IPS-18c (cell line): ENCODE measurements at regions not wholly inside any gene's neighbourhood (a gene's known extent, or its start where the extent isn't known, plus 50 kb on each side); places are given as distances from the start of the nearest gene placed in this dataset.

Experiments used
- H3K4me3 ChIP-seq: 2 replicates; pipeline ENCODE4 v1.7.0; 2013; ENCODE audit warnings: low read depth, mild to moderate bottlenecking, low read length, moderate library complexity; ENCODE audit not compliant: insufficient read depth
- H3K9me3 ChIP-seq: one replicate; pipeline ENCODE4 v1.6.1; 2013; ENCODE audit warnings: mild to moderate bottlenecking, low read length, moderate library complexity; ENCODE audit not compliant: control insufficient read depth, insufficient read depth

DNA sequence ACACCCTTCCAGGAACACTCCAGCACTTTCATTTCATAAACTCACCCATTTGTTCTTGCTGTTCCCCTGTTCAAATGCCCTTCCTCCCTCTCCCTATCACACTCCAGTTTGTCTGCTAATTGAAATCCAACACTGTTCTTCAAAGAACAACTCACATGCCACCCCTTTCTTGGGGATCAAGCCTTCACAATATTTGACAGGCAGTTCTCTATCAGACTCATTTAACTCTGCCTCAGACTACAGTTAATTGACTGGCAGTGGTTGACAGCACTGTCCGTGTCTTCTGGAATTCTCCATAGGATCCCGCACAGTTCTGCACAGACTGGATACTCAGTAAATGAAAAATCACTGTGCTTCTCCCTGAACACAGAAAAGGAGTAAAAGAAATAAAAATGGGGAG is 87.8 kb downstream of the PMP22 start:
- H3K4me3 ChIP-seq = no peak overlapping the region
- no peaks in the 10 kb centered on the region for H3K9me3 ChIP-seq

DNA sequence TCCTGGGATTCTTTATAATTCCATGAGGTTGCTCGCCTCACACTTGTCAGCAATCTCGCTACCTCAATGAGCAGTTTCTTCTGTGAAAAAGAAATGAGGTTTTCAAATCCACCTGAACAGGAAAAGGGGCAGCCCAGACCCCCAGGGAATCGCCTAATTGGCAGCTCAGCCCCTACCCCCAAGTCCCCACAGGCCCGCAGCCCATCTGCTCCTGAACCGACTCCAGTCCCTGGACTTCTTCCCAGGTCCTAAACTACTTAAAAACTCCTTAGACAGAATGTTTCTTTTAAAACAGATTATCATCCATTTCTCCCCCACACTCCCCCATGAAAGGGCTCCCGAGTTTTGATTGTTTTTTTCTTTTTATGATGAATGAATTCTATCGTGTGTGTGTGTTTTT is 89.8 kb downstream of the PMP22 start:
- H3K9me3 ChIP-seq = no peaks in the 10 kb centered on the region
- no peak overlapping the region for H3K4me3 ChIP-seq

DNA sequence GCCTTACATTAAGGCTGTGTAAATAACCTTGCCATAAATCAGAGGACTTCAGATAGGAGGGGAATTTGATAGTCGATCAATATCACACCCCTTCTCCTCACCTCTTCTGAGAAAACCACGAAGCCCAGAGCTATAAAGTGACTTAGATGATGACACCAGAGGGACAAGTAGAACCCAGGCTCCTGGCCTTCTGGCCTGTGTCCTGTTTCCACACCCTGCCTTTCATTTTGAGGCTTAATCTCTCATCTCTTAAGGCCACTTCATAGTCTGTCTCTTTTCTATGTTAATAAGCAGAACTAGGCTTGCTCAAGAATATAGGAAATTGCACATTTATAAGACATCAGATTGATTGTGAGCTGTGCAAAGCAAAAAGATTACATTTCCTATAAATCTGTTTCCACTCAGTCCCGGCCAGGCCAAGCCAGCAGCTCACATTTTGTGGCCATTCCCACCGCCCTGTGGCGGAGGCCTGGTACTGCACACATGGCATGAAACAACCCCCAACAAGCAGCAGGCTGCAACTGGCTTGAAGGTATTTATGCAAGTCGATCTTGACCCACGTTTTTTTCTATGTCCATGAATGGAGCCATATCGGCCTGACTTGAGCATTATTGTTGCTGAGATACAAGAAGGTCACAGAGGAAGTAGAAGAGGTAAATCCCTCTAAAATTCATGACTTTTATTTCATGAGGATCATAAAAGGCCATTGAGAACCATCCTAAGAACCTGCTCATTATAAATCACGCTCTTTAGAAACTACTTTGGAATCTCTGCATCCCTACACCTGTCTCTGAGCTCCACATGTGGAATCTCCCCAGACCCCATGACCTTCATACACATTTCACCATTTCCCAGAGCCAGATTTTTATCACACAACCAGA is 93.7 kb downstream of the PMP22 start:
- H3K4me3 ChIP-seq = no peak overlapping the region
- H3K9me3 ChIP-seq = no peaks in the 10 kb centered on the region

DNA sequence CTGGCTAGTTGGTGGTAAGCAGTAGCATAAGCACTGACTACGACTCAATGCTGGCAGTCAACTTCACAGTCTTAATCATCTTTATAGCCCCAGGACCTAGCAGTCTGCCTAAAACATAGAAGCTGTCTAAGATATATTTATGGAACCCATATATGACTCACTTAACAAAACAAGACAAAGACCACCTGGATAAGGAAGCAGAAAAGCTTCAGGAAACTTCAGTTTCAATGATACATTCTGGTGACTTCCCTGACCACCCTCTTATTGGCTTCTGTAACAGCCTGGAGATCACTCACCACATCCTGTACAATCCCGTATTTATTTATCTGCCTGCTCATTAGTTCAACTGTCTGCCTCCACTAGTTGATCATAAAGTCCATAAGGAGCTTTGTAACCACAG is 95.5 kb downstream of the PMP22 start:
- Histone ChIP-seq H3K9me3 (no peaks in the 10 kb centered on the region), H3K4me3 (no peak overlapping the region)

DNA sequence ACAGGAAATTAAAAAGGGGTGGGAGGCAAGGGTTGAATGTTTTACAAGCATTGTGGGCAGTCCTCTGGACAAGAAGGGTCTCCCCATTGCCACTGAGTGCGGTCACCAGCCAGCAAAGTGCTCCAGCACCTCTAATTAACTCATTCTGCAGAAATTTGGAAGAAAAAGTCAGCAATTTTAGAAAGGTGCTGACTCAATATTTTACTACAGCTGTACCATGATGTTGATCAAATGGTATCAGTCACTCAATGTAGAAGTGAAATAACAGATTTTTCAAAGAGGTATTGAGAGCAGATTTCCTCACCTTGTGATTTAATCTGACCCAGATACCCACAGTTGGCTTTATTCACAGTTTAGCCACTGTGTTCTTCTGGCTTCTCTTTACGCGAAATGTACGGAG is 96.7 kb downstream of the PMP22 start:
- Histone ChIP-seq H3K4me3 (no peak overlapping the region), H3K9me3 (no peaks in the 10 kb centered on the region)

DNA sequence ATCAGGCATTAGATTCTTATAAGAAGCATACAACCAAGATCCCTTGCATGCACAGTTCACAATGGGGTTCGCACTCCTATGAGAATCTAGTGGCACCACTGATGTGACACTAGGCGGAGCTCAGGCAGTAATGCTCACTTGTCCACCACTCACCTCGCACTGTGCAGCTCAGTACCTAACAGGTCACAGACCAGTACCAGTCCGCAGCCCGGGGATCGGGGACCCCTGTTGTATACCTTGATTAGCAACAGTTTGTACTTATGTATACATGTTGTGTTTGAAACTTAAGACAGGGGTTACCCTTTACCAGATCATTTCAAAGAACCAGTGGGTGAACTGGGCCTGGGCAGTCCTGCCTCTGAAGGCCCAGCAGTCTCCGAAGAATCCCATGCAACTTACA is 103.7 kb downstream of the PMP22 start:
- Histone ChIP-seq H3K9me3 (no peaks in the 10 kb centered on the region), H3K4me3 (no peak overlapping the region)

DNA sequence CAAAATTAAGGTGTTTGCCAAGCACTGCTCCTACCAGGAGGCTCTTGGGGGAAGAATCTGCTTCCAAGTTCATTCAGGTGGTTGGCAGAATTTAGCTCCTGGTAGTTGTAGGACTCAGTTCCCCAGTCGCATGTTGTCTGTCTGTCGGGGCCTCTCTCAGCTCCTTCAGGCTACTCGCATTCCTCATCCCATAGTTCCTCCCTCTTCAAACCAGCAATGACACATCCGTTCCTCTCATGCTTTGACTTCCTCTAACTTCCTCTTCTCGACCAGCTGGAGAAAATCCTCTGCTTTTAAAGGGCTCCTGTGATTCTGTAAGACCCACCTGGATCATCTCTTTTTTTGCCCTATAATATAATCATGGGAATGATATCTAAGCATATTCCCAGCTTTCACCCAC is 108.1 kb downstream of the PMP22 start:
- H3K9me3 ChIP-seq = peaks cover 2% of the 10 kb centered on the region

DNA sequence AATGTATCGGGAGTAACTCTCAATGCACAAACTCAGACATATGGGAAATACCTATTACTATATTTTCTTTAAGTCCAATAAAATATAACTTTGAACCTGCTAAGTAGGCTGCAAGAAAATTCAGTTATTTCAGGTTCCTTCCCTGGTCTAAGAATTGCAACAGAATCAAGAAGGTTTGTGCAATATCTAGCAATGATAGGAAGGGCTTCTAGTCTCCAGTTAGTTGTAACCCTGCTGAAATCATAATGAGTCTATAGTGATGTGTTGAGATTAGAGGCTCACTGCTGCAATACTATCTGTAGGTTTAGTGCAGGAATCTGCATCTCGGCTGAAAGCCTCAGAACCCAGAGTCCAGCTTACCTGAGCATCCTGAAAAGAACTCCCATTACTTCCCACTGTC is 110.5 kb downstream of the PMP22 start:
- H3K9me3 ChIP-seq = peaks cover 2% of the 10 kb centered on the region

More for the DNA sequence above, 108.1 kb downstream of the PMP22 start:
- no peak overlapping the region for H3K4me3 ChIP-seq

DNA sequence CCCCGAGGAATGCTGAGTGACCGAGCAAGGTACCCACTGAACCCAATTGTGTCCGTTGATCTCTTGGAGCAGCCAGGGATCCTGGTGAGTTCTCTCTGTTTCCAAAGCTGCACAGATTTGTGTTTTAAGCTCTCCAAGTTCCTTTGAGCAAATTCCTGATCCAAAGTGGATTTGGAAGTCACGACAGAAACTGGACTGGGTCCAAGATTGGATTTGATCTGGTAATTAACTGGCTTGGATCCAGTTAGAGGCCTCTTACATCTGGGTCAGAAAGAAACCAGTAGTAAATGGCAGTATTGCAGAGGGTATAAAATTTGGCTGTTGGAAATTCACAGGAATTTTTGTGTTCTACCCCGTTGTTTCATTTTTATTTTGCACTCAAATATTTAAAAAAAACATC is 119.5 kb downstream of the PMP22 start:
- Histone ChIP-seq H3K4me3 (no peak overlapping the region), H3K9me3 (no peaks in the 10 kb centered on the region)

More for the DNA sequence above, 110.5 kb downstream of the PMP22 start:
- H3K4me3 ChIP-seq = no peak overlapping the region

DNA sequence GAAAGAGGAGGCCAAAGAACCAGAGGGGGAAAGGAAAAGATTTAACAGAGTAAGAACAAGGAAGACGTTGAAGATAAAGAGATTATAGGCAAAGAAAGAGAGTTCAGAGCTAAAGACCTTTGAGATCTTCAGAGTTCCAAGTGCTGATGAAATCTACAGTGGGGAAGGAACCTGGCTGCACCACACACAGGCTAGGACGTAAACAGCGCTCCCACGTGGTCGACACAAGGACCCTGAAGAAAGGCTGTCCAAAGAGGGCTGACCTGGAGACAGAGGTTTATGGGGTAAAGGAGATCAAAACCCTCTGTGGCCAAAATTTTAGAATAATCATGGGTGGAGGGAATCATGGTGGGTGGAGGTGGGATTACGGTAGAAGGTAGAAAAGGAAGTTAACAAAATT is 121.6 kb downstream of the PMP22 start:
- Histone ChIP-seq H3K9me3 (no peaks in the 10 kb centered on the region), H3K4me3 (no peak overlapping the region)

DNA sequence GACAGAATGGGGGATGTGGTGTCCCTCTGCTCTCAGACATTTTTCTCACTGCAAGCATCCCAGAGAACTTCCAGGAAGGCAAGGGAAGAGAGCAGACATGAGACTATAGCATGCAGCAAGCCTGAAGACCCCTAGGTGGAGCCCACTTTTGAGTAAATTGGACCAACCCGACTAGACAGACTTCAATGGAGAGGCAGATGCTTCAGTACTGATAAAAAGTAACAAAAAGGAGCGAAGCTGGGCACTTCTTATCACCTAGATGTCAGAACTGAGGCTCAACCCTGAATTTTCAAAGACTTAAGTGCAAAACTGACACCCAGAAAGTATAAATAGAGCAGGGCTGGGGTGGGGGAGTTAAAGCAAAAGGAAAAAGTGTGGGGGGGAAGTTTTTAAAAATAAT is 130.8 kb downstream of the PMP22 start:
- Histone ChIP-seq H3K9me3 (no peaks in the 10 kb centered on the region), H3K4me3 (no peak overlapping the region)

DNA sequence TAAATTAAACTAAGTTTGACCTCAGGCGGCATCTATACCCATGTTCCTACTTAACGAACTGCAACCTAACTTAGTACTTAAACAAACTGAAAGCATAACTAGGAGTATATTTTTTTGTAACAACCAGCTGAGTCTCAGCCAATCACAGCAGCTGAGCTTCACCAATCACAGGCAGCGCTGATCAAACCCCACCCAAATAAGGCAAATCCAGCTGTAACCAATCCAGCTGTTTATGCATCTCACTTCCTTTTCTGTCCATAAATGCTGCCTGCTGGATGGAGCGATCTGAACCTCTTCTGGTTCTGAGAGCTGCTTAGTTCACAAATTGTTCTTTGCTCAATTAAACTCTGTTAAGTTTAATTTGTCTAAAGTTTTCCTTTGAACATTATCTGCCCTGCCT is 131.3 kb downstream of the PMP22 start:
- H3K4me3 ChIP-seq = no peak overlapping the region
- H3K9me3 ChIP-seq = no peaks in the 10 kb centered on the region

DNA sequence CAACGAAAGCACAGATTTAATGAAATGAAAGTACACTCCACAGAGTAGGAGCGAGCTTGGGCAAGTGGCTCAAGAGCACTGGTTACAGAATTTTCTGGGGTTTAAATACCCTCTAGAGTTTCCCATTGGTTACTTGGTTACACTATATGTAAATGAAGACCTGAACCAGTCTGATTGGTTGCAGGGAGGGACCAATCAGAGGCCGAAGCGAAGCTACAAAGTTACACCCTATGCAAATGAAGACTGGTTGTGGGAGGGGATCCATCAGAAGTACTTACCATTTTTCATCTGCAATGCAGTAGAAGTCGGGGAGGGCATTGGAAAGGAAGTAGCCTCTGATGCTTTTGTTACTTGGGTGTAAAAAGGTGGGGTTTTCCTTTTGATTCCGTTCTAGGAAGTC is 132.0 kb downstream of the PMP22 start:
- no peak overlapping the region for H3K4me3 ChIP-seq
- no peaks in the 10 kb centered on the region for H3K9me3 ChIP-seq

DNA sequence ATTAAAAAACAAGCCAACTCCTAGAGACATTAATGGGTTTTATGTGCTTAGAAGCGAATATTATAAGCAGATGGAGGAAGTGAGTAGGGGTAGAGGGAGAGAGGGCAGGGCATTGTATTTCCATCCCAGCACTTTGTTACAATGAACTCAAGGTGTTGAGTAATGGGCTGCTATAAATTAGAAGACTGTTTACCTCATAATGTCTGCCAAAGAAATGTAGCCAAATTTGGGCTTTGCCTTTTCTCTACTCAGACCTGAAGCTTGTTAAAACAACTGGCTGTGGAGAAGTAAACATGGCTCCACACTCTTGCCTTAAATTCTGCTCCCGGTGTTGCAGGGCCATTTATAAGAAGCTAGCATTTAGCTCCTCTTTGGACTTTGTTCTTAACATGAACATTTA is 134.7 kb downstream of the PMP22 start:
- Histone ChIP-seq H3K4me3 (no peak overlapping the region), H3K9me3 (no peaks in the 10 kb centered on the region)

DNA sequence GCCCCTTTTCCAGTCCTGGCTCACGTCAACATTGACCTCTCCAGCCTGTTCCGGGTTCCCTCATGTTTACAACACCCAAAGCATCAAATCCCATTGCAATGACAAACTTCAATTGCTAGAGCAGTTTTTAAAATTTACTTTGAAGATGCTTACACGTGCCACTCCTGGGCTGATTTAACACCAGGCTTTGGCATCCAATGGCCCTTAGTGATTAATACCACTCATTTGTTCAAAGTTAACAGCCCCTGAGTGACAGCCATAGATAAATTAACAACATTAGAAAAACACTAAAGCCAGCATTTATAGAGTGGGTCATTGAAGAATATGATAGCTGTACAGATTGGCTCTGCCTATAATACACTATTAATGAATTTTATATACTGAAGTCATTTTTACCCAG is 135.1 kb downstream of the PMP22 start:
- H3K4me3 ChIP-seq = no peak overlapping the region
- H3K9me3 ChIP-seq = no peaks in the 10 kb centered on the region

DNA sequence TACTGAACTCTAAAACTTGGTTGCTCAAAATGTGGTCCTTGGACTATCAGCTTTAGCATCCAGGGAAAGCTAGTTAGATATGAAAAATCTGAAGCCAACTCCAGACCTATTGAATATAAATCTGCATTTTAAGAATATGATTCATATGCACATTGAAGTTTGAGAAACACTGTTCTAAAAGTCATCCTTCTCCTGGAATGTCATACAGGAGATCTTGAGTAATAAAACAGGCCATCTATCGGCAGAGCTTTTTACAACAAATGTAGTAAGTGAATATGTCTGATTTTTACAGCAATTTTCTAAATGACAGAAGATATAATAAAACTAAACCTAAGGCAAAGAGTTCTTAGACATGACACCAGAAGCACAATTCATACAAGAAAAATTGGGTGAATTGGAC is 140.4 kb downstream of the PMP22 start:
- Histone ChIP-seq H3K9me3 (no peaks in the 10 kb centered on the region), H3K4me3 (no peak overlapping the region)

DNA sequence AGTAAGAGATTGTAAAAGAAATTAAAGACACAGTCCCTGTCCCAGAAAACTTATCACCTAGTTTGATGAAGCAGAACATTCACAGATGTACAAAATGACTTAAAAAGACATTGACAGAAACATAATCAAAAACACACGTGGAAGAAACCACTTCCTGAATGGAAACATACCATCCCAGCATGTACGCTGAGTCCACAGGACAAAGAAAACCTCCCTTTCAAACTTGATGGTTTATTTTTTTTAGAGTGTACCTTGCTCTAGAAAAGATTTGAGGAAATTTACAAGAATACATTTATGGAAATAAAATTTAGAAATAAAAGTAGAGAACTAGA is 140.9 kb downstream of the PMP22 start:
- Histone ChIP-seq H3K4me3 (no peak overlapping the region), H3K9me3 (no peaks in the 10 kb centered on the region)

DNA sequence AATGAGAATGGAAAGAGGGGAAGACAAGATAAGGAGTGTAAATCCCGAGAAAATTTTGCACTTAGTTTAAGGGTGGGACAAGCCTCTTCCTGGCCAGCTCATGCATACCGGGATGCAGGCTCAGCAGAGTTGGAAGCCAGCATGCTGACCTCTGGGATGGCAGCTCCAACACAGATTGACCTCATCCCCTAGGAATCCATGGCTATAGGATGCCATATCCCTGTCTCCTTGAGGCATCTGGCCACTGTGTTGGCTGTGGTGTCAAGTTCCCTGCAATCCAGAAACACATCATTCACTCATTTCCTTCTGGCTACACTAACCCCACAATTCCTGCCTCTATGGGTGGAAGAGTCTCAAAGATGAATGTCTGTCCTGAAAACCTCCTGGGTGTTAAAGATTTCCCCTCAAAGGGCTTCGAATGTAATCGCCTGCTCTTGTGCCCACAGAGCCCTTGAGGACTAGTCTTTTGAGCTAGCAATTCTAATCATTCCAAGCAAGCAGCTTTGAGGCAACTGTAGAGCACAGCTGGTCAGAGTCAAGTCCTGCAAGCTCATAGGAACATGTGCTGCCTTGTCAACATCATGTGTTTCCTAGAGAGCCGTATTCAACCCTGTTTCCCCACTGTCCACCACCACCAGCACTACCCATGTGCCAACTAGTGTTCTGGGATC is 141.4 kb downstream of the PMP22 start:
- Histone ChIP-seq H3K9me3 (no peaks in the 10 kb centered on the region), H3K4me3 (no peak overlapping the region)

DNA sequence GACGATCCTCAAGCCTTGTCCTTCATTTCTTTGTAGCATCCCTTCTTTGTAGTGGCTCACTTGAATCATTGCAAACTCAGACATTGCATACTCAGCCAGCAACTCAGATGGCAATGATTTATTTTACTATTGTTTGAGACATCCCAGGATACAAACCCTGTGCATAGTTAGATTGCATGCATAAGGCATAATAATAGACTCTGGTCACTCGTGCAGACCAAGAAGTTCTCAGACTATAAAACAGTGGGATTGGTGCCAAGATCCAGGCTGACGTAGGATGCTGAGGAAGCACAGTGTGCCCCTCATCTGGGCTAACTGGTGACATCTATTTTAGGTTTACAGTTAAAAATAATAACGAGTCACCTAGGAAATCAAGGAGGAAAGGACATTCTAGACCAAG is 142.3 kb downstream of the PMP22 start:
- H3K4me3 ChIP-seq = no peak overlapping the region

More for the DNA sequence above, 142.3 kb downstream of the PMP22 start:
- H3K9me3 ChIP-seq = no peaks in the 10 kb centered on the region
